ENCODE measurements at regions not wholly inside any gene's neighbourhood (a gene's known extent, or its start where the extent isn't known, plus 50 kb on each side); places are given as distances from the start of the nearest gene placed in this dataset.

GRCh38 chr6:45808917-45809316, 206.7 kb downstream of the CLIC5 start:
- DNase-seq (ENCODE audit: extremely low spot score): no peak
- ChIA-PET CTCF (no interaction called here), POLR2A (no interaction called here)
- no peak for TF ChIP-seq LEF1 (IDR thresholded peaks at IDR 0.05; ENCODE audit: borderline replicate concordance)
- no peak for TF ChIP-seq L3MBTL2 (conservative IDR thresholded peaks at IDR 0.05)
- no peak for TF ChIP-seq FOXM1 (IDR thresholded peaks at IDR 0.05; ENCODE audit: borderline replicate concordance)
- no peak for TF ChIP-seq ARNT (IDR thresholded peaks at IDR 0.05)
- TF ChIP-seq ZNF384 (IDR thresholded peaks at IDR 0.05): no peak
- TF ChIP-seq TARDBP (IDR thresholded peaks at IDR 0.05): no peak
- no peak for TF ChIP-seq FOXA1 (IDR thresholded peaks at IDR 0.05)
- TF ChIP-seq CTBP1 (IDR thresholded peaks at IDR 0.05; ENCODE audit: borderline replicate concordance): no peak
- no peak for TF ChIP-seq SUZ12 (IDR thresholded peaks at IDR 0.05)
- TF ChIP-seq SP1 (IDR thresholded peaks at IDR 0.05): no peak
- TF ChIP-seq ELF4 (IDR thresholded peaks at IDR 0.05): no peak
- no peak for TF ChIP-seq FOXK2 (IDR thresholded peaks at IDR 0.05)
- TF ChIP-seq BHLHE40 (IDR thresholded peaks at IDR 0.05; ENCODE audit: borderline replicate concordance): no peak
- no peak for TF ChIP-seq HDGF (IDR thresholded peaks at IDR 0.05; ENCODE audit: borderline replicate concordance)
- no peak for TF ChIP-seq NFRKB (IDR thresholded peaks at IDR 0.05)

DNA sequence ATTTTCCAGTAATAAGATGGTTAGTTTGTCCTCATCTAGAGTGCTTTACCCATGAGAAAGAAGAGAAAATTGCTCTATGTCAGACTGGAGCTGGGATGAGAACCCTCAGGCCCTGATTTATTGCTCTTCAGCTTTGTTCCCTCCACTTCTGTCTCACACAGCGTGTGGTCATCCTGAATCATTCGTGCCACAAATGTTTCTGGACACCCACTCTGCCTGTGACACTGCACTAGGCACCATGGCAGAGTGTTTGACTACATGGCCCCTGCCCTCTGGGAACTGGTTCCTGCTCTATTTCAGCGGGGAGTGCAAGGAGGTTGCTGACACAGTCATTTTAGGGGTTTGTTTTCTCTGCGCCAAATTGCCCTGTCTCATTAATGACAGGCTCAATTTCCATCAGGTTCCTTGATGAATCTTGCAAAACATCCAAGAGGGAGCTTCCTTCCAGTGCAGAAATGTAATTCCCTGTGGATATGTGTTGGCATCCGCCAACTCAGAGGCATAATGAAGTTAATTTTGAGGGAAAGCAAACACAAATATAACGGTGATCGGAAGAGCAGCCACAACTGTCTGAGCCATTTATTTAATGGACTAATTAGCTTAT, 207.5 kb downstream of the CLIC5 start:
- POLR2A ChIA-PET: no interaction called here
- TF ChIP-seq TARDBP (IDR thresholded peaks at IDR 0.05) (no peak), FOXK2 (IDR thresholded peaks at IDR 0.05) (no peak), CTBP1 (IDR thresholded peaks at IDR 0.05; ENCODE audit: borderline replicate concordance) (no peak)
- TF ChIP-seq, protein P1, sequence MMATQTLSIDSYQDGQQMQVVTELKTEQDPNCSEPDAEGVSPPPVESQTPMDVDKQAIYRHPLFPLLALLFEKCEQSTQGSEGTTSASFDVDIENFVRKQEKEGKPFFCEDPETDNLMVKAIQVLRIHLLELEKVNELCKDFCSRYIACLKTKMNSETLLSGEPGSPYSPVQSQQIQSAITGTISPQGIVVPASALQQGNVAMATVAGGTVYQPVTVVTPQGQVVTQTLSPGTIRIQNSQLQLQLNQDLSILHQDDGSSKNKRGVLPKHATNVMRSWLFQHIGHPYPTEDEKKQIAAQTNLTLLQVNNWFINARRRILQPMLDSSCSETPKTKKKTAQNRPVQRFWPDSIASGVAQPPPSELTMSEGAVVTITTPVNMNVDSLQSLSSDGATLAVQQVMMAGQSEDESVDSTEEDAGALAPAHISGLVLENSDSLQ (IDR thresholded peaks at IDR 0.05): 0 out of 2 replicates have a peak, but pooled peaks have one; percentile 5
- CTCF ChIA-PET: no interaction called here
- no peak for DNase-seq (ENCODE audit: extremely low spot score)

DNA sequence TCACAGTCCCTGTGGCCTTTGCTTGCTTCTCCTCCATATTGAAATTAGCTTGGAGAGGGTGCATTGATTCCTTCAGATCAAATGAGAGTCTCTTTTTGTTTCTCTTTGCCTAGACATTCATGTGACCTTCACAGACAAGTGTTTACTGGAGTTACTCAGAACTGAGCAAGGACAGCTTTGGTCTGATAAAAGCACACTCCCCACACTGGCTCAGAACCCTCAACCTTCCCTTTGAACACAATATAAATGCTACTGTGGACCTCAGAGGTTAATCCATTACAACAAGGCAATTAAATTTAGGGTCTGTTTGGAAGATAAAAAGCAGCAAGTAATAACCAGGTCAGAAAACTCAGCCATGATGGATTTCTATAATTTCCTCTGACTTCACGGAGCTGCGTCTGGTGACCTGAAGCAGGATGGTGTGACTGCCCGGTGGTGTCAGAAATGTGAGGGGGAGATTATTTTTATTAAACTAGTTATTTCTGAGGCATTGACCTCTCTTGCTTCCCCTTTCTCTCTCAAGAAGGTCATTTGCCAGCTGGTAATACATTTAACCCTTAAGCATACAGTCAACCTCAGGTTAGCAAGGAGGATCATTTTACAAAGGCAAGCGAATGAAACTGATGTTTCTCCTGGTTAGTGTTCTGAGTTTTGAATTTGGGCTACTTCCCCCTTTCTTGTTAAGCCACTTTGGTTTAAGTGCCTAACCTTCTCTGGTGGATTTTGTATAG, 208.2 kb downstream of the CLIC5 start:
- ChIA-PET POLR2A (no interaction called here), CTCF (no interaction called here)
- DNase-seq (ENCODE audit: extremely low spot score): no peak
- TF ChIP-seq ELF4 (IDR thresholded peaks at IDR 0.05) (no peak), CTBP1 (IDR thresholded peaks at IDR 0.05; ENCODE audit: borderline replicate concordance) (no peak), FOXK2 (IDR thresholded peaks at IDR 0.05) (no peak), ARNT (IDR thresholded peaks at IDR 0.05) (no peak)

DNA sequence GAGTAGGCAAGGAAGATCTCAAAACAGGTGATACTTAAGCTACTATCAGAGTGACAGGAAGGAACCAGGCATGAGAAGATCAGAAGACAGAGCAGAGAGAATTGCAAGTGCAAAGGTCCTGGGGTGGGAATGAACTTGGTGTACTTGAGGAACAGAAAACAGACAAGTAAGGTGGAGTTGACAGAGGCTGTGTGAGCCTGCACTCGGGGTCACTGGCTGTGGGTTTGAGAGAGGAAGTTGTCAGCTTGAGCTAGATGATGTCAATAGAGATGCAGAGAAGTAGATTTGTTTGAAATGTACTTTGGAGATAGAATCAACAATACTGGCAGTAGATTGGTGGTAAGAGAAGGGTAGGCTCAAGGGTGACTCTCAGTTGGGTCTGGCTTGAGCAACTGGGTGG, 209.5 kb downstream of the CLIC5 start:
- TF ChIP-seq, protein P1 (IDR thresholded peaks at IDR 0.05): no peak
- TF ChIP-seq ARNT (IDR thresholded peaks at IDR 0.05) (no peak), CTBP1 (IDR thresholded peaks at IDR 0.05; ENCODE audit: borderline replicate concordance) (no peak), L3MBTL2 (conservative IDR thresholded peaks at IDR 0.05) (no peak), BHLHE40 (IDR thresholded peaks at IDR 0.05; ENCODE audit: borderline replicate concordance) (no peak), SP1 (IDR thresholded peaks at IDR 0.05) (no peak), HDGF (IDR thresholded peaks at IDR 0.05; ENCODE audit: borderline replicate concordance) (no peak), LEF1 (IDR thresholded peaks at IDR 0.05; ENCODE audit: borderline replicate concordance) (no peak), FOXK2 (IDR thresholded peaks at IDR 0.05) (no peak), ELF4 (IDR thresholded peaks at IDR 0.05) (no peak), TARDBP (IDR thresholded peaks at IDR 0.05) (no peak), FOXM1 (IDR thresholded peaks at IDR 0.05; ENCODE audit: borderline replicate concordance) (no peak), NFRKB (IDR thresholded peaks at IDR 0.05) (no peak), FOXA1 (IDR thresholded peaks at IDR 0.05) (no peak)
- CTCF ChIA-PET: no interaction called here
- no peak for DNase-seq (ENCODE audit: extremely low spot score)
- POLR2A ChIA-PET: no interaction called here

DNA sequence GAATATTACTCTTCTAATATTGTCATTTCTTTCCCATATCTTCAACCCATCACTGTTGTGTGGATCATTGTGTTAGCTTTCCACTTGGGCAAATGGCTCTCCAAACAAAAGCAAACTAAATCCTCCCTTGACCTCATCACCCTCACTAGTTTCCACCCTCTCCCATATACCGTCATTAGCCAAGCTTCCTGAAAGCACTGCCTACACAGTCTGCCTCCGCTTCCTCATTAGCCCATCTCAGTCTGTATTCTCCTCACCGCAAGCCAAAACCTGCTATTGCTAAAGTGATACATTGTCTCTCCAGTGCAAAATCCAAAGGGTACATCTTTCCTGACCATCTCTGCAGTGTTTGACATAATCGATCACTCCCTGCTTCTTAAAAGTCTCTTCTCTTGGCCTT, 212.6 kb downstream of the CLIC5 start:
- ChIA-PET CTCF (no interaction called here), POLR2A (no interaction called here)
- no peak for DNase-seq (ENCODE audit: extremely low spot score)
- TF ChIP-seq FOXK2 (IDR thresholded peaks at IDR 0.05) (no peak), ELF4 (IDR thresholded peaks at IDR 0.05) (no peak), SUZ12 (IDR thresholded peaks at IDR 0.05) (no peak), ARNT (IDR thresholded peaks at IDR 0.05) (no peak), L3MBTL2 (conservative IDR thresholded peaks at IDR 0.05) (no peak), SP1 (IDR thresholded peaks at IDR 0.05) (no peak), FOXA1 (IDR thresholded peaks at IDR 0.05) (no peak), ZNF384 (IDR thresholded peaks at IDR 0.05) (no peak), LEF1 (IDR thresholded peaks at IDR 0.05; ENCODE audit: borderline replicate concordance) (no peak), CTBP1 (IDR thresholded peaks at IDR 0.05; ENCODE audit: borderline replicate concordance) (no peak), TARDBP (IDR thresholded peaks at IDR 0.05) (no peak), HDGF (IDR thresholded peaks at IDR 0.05; ENCODE audit: borderline replicate concordance) (no peak), FOXM1 (IDR thresholded peaks at IDR 0.05; ENCODE audit: borderline replicate concordance) (no peak), BHLHE40 (IDR thresholded peaks at IDR 0.05; ENCODE audit: borderline replicate concordance) (no peak), NFRKB (IDR thresholded peaks at IDR 0.05) (no peak)
- TF ChIP-seq, protein P1 (IDR thresholded peaks at IDR 0.05): no peak
